ENCODE measurements at regions not wholly inside any gene's neighbourhood (a gene's known extent, or its start where the extent isn't known, plus 50 kb on each side); places are given as distances from the start of the nearest gene placed in this dataset.

- TF ChIP-seq SOX15 (CRISPR knock-in tag; IDR thresholded peaks at IDR 0.05) (no peak), ATF6 (CRISPR knock-in tag; IDR thresholded peaks at IDR 0.05) (no peak), NR2C2 (CRISPR knock-in tag; IDR thresholded peaks at IDR 0.05) (no peak), JUN (CRISPR knock-in tag; IDR thresholded peaks at IDR 0.05) (no peak), ZNF425 (CRISPR knock-in tag; conservative IDR thresholded peaks at IDR 0.05) (no peak), TCF7 (CRISPR knock-in tag; IDR thresholded peaks at IDR 0.05; ENCODE audit: low read depth) (no peak), USF1 (CRISPR knock-in tag; IDR thresholded peaks at IDR 0.05) (no peak), PRRX2 (CRISPR knock-in tag; IDR thresholded peaks at IDR 0.05) (no peak), TP53 (CRISPR knock-in tag; IDR thresholded peaks at IDR 0.05) (no peak), TEAD4 (CRISPR knock-in tag; IDR thresholded peaks at IDR 0.05) (no peak), SP1 (CRISPR knock-in tag; conservative IDR thresholded peaks at IDR 0.05) (no peak), NR1H2 (CRISPR knock-in tag; IDR thresholded peaks at IDR 0.05) (no peak), E2F1 (CRISPR knock-in tag; IDR thresholded peaks at IDR 0.05) (no peak), ZNF281 (CRISPR knock-in tag; IDR thresholded peaks at IDR 0.05) (no peak), IRF1 (CRISPR knock-in tag; IDR thresholded peaks at IDR 0.05) (no peak), IRF2 (CRISPR knock-in tag; IDR thresholded peaks at IDR 0.05; ENCODE audit: borderline replicate concordance, low read depth) (no peak), ZNF512 (CRISPR knock-in tag; IDR thresholded peaks at IDR 0.05; ENCODE audit: borderline replicate concordance) (no peak), GABPB1 (CRISPR knock-in tag; IDR thresholded peaks at IDR 0.05) (no peak)
- Mint-ChIP-seq H3K9me3 (peaks cover 5% of the 10 kb centered on the region), H3K27ac (no peak overlapping the region), H3K27me3 (ENCODE audit: low read depth) (peaks cover 4% of the 10 kb centered on the region; the same call in 1 of the 2 replicates), H3K4me3 (no peak overlapping the region), H3K36me3 (no peaks in the 10 kb centered on the region), H3K4me1 (no peaks in the 10 kb centered on the region)
- CTCF ChIA-PET = interaction anchor here (1.5 kb wide), 1 partner anchor 84 kb away, joined by 5 read pairs; no protein-coding TSS in a partner anchor
- POLR2A ChIA-PET = no interaction called here
- ATAC-seq (no peak), DNase-seq (ENCODE audit: low spot score) (no peak)
These were observed 80.9 kb upstream of the TOX2 start for GRCh38 chr20:43833511-43834395.
